T-helper 1 cell treated with Interleukin-12 subunit alpha and Interleukin-12 subunit beta and Interleukin-4 antibody, amounts not matched to agents 30 ng/mL and 1 ng/mL, for 36 hours (primary cell): ENCODE measurements at regions not wholly inside any gene's neighbourhood (a gene's known extent, or its start where the extent isn't known, plus 50 kb on each side); places are given as distances from the start of the nearest gene placed in this dataset.
"Not testable (repeated sequence)": the region's sequence is repeated elsewhere in the genome, so short reads cannot be mapped to it uniquely, and the experiment has no call there.

ENCODE experiments used
- intact Hi-C: fragments of 100-400 bp; cut with micrococcal nuclease; formaldehyde crosslinking; loops from one replicate; pipeline ENCODE4 v1.15.1; 2024

DNA sequence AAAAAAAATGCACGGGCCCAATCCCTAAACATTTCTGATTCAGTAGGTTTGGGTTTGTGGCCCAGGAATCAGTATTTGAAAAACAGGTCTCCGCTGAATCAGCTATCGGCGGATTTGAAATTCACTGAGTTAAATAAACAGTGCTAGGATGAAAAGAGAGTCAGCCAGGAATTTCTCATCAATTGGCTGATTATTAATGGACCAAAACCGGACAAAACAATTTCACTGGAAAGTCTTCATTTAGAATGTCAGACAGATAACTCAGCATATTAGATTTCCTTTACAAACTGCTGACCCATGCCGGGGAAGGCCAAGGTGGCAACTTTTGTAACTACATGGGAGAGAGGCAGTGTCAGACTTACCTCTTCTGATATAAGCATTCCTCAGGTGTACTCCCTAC lies 99.4 kb upstream of the LSM6 start:
- intact Hi-C loops: no loop called here

DNA sequence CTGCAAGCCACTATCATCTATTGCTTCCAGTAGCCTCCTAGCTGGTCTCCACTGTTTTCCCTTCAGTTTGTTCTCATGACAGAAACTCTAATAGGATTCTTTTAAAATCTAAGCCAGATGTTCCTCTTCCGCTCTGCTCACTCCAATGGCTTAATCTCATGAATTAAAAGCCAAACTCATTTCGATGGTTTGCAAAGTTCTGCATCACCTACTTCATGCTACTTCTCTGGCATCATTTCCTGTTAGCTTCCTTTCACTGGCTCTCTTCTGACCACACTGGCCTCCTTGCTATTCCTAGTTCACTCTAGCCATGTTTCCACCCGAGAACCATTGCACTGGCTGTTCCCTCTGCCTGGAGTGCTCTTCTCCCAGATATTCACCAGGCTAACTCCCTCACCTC lies 102.0 kb upstream of the LSM6 start:
- intact Hi-C loops: no loop called here

DNA sequence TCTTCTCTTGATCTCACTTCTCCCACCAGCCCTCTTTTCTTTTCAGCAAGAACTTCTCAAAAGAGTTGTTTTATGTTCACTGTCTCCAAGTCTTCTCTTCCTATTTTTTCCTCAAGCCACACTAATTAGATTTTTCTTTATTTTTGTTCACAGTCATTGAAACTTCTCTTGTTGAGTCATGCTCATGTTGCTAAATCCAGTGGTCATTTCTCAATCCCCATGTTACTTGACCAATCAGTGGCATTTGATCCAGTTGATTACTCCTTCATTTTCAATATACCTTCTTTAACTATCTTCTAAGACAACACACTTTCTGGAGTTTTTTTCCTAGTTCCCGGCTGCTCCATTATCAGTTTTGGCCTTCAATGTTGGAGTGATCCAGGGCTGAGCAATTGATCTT lies 103.1 kb upstream of the LSM6 start:
- intact Hi-C loops: no loop called here

DNA sequence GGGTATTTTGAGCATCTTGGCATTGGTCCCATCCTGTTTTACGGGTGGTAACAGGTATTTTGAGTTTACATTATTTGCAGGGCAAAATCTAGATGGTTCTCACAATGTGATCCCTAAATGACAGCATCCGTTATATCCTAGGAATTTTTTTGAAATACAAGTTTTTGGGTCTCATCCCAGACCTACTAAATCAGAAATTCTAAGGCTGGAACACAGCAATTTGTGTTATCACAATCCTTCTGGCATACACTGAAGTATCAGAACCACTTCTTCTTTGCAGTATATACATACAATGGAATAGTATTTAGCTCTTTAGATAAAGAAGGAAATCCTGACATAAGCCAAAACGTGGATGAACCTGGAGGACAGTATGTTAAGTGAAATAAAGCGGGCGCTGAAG lies 104.1 kb upstream of the LSM6 start:
- intact Hi-C loops: no loop called here

DNA sequence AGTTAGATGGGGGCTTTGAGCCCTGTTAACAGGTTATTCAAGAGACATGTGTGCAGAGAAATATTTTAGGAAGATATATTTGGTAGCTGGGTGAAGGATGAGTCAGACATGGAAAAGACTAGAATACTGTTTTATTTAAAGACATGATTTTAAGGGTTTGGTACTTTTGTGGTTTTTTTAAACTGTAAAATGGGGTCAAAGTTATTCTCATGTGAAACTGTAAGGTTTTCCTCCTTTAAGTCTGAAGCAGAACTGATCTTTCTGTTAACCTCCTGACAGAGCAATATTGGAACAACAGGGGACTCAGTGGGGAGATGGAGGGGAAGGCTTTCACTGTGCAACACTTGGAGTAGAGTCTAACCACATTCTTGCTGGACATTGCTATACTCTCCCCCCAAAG lies 112.4 kb upstream of the LSM6 start:
- intact Hi-C loops: no loop called here

DNA sequence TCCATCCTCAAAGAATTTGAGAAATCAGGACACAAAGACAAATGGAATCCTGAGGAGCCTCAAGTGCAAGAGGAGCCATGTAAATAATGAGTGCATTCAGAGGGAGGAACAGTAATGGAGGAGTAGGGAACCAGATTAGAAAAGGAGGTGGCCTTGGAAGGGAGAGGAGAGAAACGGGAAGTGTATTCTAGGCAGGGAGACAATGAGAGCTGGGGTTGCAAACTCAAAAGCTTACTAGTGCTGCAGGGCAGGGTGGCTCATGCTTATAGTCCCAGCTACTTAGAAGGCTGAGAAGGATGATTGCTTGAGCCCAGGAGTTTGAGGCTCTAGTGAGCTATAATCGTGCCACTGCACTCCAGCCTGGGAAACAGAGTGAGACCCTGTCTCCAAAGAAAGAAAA lies 113.2 kb upstream of the LSM6 start:
- intact Hi-C loops: no loop called here

DNA sequence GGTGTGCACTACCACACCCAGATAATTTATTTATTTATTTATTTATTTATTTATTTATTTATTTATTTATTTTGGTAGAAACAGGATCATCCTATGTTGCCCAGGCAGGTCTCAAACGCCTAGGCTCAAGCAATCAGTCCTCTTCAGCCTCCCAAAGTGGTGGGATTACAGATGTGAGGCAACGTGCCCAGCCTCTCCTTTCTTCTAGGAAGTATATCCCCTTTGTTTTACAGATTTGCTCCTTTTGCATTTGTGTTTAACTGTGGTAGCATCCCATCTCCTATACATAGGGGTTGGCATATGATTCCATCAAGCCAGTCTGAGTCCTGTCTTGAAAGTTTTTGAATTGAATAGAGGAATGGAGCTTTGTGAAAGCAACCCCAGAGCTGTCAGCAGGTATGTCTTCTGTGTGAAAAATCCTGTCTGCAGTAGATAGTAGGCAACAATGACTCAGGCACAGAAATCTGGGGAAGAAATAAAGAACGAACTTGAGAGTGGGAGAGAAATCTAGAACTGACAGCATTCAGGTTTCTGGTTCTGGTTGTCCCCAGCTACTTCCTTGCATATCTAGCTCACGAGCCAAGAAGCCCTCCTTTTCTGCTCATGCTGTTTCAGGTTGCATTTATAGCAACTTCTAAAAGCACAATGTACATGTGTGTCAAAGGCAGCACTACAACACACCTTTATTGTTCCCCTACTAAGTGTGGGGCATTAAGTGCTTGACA lies 113.7 kb upstream of the LSM6 start:
- intact Hi-C loops: no loop called here

DNA sequence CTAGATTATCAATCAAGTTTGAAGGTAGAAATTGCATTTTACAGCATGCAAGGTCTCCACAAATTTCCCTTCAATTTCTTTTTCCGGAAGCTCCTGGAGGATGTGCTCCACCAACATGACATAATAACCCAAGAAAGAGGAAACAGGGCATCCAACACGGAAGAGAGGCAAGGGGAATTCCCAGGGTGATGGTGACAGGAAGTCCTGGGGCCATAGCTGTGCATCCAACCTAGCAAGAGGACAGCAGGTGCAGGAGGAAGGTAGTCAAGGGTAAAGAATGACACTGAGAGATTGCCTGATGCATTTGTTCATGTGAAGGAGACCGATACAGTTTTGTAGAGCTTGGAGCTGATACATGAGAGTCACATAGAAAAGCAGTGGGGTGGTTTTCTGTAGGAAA lies 115.7 kb upstream of the LSM6 start:
- intact Hi-C loops: no loop called here

DNA sequence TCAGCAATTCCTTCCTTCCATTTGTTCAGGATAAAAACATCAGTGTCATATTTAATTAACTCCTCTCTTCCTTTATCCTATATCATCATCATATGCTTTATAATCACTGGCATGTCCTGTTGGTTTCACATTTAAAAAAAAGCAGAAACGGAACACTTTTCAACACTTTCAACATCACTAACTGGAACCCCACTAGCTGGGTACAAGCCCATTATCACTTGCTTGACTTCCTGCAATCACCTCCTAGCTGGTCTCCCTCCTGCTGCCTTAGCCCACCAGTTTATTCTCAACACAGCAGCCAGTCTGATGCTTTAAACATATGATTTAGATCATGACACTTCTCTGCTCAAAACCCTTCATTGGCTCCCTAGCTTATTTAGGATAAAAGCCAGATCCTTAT lies 116.4 kb upstream of the LSM6 start:
- intact Hi-C loops: no loop called here

DNA sequence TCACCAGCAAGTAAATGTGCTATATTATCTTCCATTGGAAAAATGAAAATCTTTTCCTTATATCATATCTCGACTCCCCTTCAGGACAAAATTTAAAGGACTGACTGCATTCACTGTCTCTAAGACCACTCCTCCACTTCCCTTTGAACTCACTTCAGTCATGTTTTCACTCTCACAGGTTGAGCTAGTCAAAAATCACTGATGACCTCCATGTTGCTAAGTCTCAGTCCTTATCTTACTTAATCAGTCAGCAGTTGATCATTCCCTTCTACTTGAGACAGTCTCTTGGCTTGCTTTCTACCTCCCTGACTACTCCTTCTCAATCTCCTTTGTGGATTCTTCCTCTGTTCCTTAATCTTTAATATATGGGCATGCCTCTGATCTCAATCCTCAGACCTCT lies 117.0 kb upstream of the LSM6 start:
- intact Hi-C loops: no loop called here

DNA sequence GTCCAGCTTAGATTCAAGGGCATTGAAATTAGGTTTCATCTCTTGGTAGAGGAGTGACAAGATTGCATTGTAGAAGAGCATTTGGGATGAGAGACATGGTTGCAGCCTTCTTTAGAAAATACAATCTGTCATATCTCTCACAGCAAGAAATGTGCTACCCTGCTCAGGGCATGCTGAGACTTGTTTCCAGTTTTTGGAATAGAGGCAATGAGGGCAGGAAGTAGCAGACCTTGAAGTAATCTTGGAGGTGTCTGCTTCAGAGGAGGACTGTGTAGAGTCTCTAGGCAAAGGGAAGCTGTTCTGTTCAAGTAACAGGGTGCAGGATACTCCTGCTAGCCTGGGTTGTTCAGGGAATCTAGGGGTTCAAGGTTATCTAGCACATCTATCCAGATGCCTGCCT lies 116.1 kb upstream of the ZNF827 start:
- intact Hi-C loops: no loop called here

DNA sequence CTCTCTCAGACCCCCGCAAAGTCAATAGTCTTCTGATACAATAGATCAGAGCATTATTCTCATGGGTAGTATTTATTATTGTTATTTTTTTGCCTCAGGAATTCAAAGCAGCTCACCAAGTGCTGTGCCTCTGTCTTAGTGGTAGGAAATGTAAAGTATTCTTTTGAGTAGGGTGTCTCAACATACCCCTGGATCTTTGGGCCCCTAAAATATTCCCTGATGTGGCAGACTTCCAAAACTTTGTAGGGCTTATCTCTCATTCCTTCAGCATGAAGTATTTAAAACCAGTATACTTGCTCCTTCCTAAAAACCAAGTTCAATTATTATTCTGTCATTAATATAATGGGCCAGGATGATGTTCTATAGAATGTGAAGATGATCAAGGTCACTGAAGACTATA lies 115.3 kb upstream of the ZNF827 start:
- intact Hi-C loops: no loop called here

DNA sequence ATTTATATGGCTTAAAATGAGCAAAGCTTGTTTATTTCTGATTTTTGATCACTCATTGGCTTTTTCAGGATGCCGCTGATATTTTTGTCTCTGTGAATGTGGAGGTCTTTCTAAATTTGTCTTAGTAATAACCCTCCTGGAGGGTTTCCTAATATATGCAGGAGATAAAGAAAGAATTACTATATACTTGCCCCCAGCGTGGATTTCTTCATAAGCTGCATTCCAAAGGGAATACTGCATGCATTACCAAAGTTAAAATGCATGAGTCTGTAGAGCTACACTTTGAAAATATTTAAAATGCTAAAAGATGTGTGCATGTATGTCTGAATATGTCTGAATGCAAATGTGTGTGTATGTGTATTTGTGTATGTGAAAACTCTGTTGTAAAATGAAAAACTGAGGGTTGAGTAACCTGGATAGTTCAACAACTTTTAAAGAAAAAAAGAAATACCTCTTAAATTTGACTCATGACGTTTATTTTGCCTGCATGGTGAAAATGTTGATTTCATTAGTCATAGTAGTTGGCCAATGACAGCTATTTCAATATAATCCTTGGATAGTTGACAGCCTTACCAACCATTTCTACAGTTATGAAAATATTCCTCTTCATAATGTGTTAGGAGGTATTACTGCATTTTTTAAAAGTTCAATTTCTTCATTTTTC lies 113.2 kb upstream of the ZNF827 start:
- intact Hi-C loops: no loop called here

DNA sequence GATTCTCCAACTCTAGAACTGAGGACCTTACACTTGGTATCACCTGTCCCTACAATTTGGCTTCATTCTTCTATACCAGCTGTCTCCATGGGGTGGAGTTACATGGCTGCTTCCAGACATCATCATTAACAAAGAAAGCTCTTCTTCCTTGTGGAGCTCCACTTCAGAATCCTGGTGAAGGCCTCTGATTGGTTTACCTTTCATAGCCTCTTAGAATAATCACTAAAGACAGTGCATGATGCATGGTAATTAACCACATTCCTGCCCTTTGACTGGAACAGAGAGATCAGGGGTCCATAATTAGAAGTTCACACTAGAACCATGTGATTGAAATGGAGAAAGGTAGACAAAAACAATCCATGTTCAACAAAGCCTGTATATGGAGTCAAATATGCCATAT lies 112.6 kb upstream of the ZNF827 start:
- intact Hi-C loops: no loop called here

DNA sequence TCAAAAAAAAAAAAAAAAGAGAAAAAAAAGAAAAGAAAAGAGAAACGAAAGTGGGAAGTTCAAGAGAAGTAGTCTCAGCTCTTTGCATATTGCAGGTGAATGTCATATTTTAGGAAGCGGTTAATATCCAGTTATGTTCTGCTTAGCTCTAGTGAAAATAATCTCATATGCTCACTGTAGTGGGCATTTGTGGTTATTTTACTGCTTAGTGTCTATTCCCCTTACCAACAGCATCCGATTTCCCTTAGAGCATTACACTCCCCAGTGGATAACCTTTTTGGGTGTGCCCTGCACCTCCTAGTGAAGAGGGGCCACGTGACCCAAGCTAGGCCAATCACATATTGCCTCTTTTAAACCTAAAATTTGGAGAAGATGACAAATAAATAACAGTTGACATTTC lies 111.2 kb upstream of the ZNF827 start:
- intact Hi-C loops: no loop called here

DNA sequence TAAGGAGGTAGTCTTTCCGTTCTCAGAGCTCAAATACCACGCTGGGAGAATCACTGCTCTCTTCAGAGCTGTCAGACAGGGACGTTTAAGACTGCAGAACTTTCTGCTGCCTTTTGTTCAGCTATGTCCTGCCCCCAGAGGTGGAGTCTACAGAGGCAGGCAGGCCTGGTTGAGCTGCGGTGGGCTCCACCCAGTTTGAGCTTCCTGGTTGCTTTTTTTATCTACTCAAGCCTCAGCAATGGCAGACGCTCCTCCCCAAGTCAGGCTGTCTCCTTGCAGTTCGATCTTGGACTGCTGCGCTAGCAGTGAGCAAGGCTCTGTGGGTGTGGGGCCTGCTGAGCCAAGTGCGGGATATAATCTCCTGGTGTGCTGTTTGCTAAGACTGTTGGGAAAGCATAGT lies 109.1 kb upstream of the ZNF827 start:
- intact Hi-C loops: not testable (repeated sequence)

DNA sequence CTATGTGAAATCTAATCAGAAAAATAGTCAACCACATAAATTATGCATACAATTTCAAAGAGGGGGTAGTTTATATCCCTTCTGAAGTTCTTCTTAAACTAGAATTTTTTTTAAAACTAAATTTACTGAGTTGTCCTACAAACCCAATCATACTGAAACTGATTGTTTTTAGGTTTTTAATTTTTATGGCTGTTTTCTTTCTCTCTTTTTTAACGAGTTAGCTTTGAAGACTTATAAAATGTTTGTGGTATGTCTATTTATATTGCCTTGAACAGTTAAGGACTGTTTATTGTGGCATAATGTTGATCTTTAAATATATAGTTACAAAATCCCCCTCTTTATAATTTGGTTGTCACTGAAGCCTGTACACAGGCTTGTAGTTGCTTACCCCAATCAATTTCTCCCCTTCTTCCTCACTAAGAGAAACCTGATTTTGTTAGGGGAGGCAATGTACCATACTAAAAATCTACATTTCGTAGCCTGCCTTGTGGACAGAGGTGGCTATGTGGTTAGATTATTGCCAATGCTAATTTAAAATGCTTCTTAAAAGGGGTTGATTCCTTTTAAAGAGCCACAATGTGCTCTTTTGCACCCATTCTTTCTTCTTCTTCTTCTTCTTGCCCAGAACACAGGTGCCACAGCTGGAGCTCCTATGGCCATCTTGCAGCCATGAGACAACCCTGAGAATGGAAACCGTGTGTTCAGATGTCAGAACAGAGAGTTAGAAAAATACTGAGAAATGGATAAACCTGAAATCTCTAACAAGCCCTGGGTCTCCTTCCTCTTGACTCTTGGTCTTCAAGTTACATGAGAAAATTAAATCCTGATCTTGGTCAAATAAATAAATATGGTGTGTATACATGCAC lies 102.7 kb upstream of the ZNF827 start:
- intact Hi-C loops: no loop called here

DNA sequence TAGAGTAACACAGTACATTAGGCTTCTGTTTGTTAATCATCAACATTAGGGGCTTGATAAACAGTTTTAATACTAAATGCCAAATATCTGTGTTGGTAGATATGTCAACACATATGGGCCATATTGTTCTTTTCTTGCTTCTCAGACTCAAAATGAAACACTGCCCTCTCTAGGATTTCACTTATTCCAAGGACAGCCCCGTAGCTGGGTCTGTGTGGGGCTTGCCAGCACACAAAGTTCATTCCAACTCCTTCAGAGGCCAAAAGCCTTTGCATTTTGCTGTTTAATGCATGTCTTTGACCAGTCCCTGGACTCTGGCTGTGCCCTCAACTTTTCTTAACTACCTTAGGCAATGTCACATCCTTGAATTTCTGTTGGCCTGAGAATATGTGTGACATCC lies 102.0 kb upstream of the ZNF827 start:
- intact Hi-C loops: no loop called here

DNA sequence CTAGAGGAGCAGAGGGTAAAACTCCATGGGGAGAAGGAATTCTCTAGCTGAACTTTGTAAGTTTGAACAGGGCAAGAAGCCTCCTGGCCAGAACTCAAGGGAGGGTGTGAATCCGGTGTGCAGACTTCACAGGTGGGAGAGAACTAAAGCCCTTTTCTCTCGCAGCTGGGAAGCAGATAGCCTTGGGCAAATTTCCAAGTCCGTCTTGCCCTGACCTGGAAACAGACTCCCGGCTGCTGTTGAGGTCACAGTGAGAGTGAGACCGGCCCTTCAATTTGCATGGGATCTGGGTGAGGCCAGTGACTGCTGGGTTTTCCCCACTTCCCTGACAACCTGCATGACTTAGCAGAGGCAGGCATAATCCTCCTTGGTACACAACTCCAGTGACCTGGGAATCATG lies 94.5 kb upstream of the ZNF827 start:
- intact Hi-C loops: no loop called here

DNA sequence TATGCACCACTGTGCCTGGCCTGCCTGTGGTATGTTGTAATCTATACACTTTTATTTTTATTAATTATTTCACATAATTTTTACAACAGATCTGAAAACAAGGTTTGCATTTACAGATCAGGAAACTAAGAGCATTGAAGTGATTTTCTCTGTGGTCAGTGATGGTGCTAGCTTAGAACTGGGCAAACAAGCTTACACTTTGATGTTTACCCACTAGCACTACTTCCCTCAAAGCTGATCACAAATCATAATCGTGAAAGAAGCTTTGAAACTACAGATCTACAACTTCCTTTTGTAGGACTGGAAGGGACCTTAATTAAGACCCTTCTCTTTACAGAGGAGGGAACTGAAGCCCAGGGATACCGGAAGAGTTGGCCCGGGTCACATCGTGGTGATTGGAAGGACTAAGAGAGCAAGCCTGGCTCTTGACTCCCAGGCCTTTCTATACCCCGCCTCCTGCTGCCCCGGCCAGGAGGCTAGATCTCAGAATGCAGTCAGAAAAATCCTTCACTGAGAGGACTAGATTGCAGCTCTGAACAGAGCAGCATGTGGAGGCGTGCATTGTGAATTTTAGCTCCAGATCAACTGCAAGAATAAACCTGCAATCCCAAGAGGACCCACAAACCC lies 93.7 kb upstream of the ZNF827 start:
- intact Hi-C loops: no loop called here

DNA sequence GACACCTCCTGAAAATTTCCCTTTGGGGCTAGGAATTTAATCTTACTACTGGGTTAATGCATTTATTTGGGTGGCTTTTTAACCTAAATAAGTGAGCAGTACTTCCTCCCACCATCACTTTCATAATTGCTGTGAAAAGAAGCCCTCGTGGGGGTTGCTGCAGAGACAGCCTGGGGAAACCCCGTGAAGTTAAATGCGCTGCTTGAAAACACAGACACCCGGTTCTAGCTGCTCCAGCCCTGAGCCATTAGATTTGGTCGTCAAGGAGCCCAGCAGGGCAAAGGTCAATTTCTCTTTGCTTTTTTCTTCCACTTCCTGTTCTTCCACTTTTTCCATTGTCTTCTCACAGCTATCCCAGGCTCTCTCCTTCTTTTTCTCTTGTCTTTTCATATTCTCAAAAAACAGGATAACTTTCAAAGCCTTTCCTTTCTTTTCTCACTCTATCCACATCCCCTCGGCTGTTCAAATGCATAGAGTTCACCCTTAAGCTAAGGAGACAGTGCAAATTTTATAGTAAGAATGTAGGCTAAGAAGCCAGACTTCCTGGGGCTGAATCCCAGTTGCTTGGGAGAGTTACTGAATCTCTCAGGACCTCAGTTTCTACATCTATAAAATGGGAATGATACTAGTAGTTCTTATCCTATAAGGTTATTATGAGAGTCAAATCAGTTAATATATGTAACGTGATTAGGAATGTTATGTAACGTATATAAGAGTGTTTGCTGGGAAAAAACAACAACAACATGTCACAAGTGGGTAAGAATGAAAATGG lies 91.5 kb upstream of the ZNF827 start:
- intact Hi-C loops: no loop called here
